GM18870 (cell line): ENCODE measurements at regions not wholly inside any gene's neighbourhood (a gene's known extent, or its start where the extent isn't known, plus 50 kb on each side); places are given as distances from the start of the nearest gene placed in this dataset.
A peak's percentile ranks its signal among the peaks of the same experiment; 100 is the strongest.

Experiments used
- ATAC-seq: cut with Tn5 transposase; IDR thresholded peaks from one replicate; pipeline ENCODE4 v1.9.1; 2021; ENCODE audit warnings: moderate library complexity; ENCODE audit not compliant: unreplicated experiment

DNA sequence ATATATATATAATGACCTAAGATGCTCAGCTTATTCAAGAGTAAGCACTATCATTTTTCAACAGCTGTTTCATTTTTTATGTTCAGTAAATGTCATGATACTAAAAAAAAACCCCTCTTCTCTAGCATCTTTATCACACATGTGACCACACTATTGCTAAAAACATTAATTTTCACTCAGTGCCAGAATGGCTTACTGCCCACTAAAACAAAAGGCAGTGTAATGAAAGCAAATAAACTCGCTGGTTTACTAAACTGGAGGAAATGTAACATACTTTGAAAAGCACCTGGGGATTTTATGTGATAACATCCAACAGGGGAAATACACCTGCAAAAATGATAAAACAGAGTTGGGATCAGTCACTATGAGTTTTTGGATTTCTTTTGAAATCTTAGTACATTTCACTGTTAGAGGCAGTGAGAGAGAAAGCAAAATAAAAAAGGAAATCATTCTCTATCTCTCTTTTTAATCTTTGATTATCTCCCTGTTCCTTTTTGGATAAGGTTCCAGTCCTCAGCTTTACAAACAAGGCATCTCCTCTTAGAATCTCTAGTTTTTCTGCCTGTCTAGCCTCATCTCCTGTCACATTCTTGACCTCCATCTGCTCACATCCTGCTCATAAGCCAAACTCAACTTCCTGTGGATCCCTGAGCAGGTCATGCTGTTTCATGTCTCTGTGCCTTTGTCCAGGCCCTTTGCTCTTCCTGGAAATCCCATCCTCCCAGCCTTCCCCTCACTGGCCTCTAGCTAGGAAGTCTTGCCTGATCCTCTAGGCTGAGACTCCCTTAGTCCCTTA lies 338.0 kb downstream of the MAN2A1 start:
- no peak for ATAC-seq

DNA sequence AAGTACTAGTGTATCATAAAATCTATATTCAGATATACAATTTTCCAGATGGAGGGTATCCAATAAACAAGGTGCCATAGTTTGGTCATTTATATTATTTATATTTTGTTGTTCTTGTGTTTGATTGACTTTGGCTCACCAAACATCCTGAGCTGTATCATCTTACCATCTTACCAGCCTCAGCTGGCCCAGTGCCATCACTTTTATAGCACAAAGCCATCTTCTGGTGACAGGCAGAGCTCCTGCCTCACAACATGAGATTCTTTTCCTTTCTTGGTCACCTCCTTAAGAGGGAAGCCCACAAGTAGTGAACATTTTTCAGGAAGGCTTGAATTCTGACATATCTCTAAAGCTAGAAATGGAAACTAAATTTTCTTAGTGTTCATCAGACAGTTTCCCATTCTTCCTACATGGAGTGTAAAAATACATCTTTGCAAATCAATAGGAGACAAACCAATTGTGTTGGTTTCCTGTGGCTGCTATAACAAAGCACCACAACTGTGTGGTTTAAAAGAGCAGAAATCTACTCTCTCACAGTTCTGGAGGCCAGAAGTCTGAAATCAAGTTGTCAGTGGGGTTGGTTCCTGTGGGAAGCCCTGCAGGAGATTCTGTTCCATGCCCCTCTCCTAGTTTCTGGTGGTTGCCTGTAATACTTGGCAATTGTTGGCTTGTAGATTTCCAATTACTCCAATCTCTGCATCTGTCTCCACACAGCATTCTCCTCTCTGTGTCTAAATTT lies 341.8 kb downstream of the MAN2A1 start:
- no peak for ATAC-seq

DNA sequence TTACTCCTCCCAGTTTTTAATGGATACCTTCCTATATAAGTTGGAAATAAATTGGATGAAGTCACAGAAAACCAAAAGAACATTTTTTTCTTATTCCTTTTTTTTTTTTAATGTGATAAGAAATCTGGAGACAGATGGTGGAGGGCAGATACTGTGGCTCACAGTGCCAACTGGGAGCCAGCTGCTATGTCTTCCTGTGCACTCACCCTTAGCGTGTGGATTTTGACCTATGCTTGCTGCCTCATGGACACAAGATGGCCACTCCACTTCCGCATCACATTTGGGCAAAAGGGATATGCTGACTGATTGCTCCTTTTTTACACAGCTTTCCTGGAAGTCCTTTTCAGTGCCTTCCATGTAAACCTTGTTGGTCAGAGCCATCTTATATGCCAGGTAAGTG lies 342.6 kb downstream of the MAN2A1 start:
- ATAC-seq: no peak

DNA sequence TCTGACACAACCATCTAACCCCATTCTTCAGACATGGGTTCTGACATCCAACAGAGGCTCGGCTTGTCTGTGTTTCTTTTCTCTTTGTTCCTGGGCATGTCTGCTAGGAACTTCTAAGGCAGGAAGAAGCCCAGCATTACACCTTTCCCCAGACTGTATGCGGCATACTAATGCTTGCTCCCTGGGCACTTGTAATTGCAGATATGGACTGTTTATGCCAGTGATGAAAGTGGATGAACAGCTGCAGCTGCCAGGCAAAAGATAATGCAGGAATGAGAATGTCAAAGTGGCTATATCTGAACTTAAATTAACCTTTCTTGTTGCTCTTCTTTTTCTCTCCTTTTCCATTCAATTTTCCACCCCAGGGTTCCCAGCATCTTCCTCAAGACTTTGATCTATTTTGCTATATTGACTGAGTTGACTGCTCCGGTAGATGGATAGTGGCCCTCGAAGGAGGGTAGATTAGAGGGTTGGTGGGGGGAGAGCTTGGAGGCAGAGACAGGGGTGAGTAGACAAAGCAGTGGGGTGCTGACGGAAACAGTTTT lies 344.4 kb downstream of the MAN2A1 start:
- no peak for ATAC-seq

DNA sequence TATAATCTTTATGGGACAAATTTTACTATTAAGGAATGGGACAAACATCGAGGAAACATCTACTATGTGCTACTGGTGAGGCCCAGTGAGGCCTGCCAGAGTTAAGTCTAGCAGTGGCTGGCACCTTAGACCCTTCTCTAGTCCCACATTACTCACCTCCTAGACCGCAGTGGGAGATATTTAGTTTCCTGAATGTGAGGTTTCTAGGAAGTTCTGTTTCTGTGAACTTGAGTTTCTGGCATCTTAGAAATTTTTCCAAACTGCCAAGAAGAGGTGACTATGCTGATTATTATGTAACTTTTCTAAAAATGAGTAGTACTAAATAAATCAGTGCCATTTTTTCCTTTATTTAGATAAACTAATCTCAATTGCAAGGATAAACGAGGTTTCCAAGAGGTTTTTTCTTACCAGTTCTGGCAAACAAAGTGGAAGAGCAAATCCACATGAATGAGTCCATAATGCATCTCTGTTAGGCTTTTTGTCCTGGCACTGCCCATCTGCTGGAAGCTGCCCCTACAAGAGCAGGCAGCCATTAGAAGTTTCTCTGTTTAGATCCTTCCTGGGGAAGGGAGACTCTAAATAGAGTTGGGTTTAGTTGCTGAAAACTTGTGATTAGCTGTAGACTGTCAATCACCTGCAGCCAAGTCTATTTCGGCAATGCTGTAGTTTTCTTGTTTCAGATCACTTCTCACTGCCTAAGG lies 348.7 kb downstream of the MAN2A1 start:
- no peak for ATAC-seq

DNA sequence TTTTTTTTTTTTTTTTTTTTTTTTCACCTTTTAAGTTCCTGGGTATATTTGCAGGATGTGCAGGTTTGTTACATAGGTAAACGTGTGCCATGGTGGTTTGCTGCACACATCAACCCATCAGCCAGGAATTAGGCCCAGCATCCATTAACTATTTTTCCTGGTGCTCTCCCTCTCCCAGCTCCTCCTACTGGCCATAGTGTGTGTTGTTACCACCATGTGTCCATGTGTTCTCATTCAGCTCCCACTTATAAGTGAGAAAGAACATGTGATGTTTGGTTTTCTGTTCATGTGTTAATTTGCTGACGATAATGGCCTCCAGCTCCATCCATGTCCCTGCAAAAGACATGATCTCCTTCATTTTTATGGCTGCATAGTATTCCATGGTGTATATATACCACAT lies 350.5 kb downstream of the MAN2A1 start:
- no peak for ATAC-seq

DNA sequence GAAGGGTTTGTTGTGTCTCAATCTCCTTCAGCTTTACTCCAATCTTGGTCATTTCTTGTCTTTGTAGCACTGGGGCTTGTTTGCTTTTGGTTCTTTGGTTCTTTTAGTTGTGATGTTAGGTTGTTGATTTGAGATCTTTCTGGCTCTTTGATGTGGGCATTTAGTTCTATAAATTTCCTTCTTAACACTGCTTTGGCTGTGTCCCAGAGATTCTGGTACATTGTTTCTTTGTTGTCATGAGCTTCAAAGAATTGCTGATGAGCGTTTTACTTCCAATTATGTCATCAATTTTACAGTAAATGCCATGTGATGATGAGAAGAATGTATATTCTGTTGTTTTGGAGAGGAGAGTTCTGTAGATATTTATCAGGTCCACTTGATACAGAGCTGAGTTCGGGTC lies 353.3 kb downstream of the MAN2A1 start:
- ATAC-seq: no peak

DNA sequence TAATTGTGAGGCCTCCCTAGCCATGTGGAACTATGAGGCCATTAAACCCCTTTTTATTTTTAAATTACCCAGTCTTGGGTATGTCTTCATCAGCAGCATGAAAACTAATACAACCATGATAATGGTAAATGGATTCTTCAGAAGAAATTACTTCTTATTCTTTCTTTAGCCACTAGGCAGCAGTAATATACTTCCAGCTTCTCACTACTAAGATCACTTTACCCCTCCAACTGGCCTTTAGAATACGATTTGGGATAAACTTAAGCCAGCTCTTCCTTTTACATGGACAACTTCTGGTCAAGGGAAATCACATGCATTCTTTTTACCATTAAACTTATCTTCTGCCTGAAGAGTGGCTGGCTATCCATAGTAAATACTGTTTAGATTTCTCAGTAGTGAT lies 355.4 kb downstream of the MAN2A1 start:
- no peak for ATAC-seq

DNA sequence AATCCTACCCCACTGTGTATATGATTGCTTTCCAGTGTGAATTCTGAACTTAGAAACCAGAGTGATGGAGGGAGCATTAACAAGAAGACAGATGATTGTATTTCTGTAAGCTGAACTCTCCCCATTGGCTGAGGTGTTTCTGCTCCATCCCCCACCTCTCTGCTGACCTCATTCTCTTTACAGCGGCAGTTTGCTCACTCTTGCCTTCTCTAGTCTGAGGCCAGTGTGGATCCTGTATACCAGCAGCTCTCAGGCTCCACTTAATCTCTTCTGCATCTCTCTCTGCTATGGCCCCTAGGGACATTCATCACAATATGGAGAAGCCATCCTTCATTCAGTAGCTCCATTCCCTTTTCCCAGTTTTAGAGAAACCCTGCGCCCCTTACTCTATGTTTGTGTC lies 358.8 kb downstream of the MAN2A1 start:
- ATAC-seq: no peak

DNA sequence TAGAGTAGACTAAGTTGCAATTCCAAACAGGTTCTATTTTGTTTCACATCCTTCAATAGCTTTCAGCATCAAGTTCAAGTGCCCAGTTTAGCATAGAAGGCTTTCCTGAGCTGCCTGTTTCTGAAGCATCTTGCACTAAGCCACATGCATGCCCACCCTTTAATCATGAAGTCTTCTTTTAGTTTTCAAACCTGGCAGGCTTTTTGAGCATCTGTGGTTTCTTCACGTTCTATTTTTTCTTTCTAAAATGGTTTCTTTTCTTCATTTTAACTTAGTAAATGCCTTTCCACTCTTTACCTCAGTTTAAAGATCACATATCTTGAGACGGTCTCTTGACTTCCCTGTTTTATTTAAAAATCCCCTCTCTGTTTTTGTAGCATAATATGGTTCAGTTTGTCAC lies 360.1 kb downstream of the MAN2A1 start:
- ATAC-seq: no peak

DNA sequence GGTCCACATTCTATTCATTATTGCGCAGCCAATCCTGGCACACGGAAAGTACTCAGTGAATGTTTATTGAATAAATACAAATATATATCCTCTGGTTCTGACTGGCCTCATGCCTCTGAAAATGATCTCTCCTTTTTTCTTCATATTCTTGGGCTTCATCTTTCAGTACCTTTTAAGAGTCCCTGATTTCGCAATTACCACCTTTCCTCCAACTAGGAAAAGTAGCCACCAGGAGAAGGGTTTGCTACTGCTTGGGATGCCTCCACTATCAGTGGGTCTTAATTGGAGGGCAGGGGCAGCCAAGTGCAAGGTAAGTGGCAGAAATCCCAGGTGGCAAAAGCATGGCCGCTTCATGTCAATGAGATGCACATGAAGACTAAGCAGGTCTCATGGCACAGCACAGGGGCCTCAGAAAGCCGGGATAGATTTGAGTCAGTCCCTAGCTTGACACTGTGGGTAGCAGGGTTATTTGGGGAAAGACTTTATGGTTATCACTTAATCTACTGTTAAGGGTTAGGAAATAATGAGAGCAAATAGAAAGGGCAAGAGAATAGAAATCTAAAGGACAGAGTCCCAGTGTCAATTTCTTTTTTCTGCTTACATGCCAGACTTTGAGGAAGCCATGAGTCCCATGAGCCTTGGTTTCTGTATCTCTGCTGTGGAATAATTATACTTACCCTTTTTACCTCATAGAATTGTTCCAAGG lies 361.1 kb downstream of the MAN2A1 start:
- no peak for ATAC-seq

DNA sequence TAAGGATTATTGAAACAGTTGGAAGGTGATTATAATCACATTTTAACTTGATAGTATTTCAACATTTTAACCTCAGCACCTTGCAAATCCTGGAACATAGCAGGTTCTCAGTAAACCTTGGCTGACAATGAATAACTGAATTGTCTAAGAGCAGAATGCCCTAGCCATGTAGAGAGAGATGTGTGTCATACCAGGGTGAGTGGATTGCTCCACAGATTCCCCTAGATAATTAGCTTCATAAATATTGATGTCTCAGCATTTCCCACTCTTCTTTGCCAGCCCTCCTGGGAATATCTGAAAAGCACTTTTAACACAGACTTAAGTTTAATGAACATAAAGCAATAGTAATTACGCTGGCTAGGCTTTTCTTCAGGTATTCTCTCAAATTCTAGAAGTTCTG lies 363.5 kb downstream of the MAN2A1 start:
- ATAC-seq: no peak

DNA sequence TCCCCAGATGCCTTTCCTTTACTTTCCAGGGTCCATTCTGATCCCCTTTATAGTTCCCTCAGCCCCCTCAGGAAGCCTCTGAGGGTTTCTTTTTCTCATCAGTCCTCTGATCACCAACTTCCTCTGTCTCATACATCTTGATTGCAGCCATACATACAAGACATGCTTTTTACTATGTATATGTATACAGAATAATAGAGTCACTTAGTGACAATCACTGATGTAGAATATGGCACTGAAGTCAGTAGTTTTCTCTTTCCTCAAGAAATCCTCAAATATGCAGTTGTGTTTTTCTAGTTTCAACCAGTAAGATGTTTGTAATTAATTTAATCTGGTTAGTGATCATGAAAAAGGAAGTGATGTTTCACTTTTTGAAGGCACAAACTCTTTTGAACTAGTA lies 364.1 kb downstream of the MAN2A1 start:
- peak; percentile 22 for ATAC-seq

DNA sequence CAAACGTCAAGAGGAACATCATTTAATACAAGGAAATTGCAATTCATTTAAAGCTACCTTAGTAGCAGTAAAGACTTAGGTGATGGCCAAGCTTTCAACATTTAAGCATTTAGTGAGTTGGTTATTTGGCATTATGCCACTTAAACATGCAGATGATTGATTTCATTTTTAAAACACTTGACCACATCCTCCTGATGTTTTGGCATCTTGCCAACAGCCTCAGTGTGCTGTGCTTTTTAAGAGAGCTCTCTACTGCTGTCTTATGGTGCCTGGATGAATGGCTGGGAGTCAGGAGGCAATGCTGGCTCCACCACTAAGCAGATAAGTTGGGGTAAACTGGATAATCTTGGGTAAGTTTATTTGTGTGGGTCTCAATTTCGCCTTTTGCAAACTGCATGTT lies 364.5 kb downstream of the MAN2A1 start:
- ATAC-seq: peak; percentile 83

DNA sequence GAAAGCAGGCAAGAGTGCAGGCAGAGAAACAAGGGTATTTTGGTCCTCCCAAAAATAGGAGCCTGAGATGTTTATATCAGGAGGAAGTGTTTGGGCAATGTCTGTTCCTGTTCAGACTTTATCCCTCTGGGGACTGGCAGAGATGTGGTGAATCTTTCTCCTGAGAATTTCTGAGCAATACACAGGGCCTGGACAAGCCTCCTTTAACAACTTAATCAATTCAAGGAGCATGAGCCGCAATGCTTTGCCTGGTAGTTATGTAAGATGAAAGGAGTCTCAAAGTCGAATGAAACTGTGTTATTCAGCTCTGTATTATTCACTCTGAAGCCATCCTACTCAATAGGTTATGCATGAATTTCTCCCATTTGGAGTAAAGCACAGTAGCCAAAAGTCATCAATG lies 365.6 kb downstream of the MAN2A1 start:
- ATAC-seq: no peak

DNA sequence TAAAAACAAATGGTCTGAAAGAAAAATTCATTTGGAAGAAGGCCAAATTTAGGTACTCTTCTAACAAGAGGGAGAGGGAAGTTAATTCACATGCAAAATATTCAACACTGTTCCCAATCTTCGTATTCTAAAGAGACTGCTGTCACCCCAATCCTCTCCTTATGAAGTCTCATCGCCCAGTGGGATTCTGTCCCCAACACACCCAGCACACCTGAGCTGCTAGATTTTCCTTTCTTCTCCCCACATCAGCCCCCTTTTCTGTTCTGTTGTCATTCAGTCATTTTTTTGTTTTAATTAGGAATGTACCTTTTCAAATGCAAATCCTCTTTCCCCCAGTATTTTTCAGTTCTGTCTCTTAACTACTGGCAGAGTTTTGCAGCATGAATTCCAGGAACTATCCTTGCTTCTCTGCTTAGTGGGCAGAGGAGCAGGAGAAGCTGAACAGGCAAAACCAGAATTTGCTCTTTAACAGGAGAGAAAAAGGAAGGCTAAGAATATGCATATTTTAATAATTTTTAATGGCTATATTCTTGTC lies 366.9 kb downstream of the MAN2A1 start:
- ATAC-seq: no peak

DNA sequence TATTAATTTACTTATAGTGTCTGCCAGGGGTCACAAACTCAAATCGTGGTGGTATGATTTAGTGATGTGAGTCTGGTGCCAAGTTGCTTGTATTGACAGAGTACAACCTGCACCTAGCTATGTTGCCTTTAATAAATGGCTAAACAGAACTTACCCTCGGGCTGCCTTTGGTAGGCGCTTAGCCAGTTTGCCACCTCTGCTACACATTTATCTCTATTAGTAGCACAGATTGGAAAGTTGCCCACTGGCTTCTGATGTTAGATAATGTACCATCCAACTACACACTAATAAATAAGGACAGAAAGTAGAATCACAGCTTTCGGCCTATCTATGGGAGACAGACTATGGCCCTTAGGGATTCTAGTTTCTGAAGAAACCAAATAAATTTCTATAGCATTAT lies 368.4 kb downstream of the MAN2A1 start:
- no peak for ATAC-seq

DNA sequence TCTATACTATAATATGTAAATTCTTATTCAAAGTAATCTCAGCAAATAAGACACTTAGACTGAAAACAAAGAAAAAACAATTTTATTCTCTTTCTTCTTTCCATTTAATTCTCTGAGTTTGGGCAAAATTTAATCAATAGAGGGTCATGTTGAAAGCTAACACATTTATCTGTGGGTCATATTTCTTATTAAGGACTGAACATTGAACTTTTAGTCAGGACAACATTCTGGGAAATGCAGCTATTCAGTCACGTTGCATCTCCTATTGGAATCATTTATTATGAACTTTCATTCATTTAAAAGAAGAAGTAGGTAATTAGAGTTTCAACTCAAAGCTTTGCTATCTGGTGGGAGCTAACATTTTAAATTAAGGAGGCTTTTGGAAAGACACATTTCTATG lies 372.5 kb downstream of the MAN2A1 start:
- no peak for ATAC-seq

DNA sequence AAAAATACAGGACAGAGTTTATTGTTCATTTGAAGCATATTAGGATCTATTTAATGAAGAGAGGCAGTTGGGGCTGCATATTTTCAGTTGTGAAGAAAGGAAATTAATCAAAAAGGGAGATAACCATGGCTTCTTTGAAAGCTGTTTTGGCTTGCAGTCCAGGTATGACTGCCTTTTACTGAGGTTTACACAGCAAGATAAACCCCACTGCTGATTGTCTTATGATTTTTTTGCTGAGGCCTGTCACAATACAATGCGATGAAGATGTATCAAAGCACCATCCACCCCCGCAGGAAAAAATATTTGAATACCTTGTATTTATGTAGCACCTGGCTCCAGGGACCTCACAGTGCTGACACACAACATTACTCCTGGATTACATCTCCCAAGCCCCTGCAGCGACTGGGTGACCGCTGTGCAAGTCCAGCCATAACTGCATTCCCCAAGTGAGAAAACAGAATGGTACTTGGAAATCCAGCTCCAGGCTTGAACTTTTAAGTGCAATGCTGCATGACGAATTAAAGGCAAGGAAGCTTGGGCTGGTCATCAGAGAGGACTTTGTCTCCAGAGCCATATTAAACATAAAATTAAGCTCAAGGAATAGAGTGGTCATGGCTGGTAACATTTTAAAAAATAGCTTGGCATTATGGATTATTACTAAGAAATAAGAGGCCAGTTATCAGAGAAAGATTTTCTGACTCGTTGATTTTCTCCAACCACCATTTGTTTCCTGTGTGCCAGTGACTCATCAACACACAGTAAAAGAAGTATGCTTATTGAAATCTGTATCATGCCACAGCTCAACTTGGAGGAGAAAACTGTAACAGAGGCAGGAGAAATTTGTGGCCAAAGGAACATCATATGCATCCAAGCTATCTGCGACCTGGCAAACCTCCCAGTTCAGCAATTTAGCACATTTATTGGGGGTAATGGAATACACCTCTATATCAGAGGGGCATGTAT lies 374.2 kb downstream of the MAN2A1 start:
- no peak for ATAC-seq
